ENCODE measurements at regions not wholly inside any gene's neighbourhood (a gene's known extent, or its start where the extent isn't known, plus 50 kb on each side); places are given as distances from the start of the nearest gene placed in this dataset.
A peak's percentile ranks its signal among the peaks of the same experiment; 100 is the strongest.

DNA sequence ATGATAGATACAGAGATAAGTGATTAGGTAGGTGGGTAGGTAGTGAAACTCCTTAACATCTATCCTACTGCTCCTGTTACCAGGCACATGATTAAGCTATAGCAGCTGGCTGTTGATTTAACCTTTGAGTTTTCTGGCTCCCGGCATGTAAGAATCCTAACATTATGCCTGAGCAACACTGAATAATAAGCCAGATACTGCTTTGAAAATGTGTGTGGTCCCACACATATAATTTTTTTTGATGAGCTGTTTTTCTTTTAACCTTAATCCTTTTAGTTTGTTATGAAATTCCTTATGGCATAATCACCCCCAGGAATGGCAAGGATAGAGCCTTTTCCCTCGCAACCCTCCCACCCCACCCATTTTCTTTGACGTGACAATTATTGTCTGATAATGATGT, 104.2 kb upstream of the NEUROD1 start:
- no peak for DNase-seq (ENCODE audit: extremely low read depth, low read depth)
- TF ChIP-seq, protein P1, sequence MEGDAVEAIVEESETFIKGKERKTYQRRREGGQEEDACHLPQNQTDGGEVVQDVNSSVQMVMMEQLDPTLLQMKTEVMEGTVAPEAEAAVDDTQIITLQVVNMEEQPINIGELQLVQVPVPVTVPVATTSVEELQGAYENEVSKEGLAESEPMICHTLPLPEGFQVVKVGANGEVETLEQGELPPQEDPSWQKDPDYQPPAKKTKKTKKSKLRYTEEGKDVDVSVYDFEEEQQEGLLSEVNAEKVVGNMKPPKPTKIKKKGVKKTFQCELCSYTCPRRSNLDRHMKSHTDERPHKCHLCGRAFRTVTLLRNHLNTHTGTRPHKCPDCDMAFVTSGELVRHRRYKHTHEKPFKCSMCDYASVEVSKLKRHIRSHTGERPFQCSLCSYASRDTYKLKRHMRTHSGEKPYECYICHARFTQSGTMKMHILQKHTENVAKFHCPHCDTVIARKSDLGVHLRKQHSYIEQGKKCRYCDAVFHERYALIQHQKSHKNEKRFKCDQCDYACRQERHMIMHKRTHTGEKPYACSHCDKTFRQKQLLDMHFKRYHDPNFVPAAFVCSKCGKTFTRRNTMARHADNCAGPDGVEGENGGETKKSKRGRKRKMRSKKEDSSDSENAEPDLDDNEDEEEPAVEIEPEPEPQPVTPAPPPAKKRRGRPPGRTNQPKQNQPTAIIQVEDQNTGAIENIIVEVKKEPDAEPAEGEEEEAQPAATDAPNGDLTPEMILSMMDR (IDR thresholded peaks at IDR 0.05; ENCODE audit: low read depth, low read length) = no peak

DNA sequence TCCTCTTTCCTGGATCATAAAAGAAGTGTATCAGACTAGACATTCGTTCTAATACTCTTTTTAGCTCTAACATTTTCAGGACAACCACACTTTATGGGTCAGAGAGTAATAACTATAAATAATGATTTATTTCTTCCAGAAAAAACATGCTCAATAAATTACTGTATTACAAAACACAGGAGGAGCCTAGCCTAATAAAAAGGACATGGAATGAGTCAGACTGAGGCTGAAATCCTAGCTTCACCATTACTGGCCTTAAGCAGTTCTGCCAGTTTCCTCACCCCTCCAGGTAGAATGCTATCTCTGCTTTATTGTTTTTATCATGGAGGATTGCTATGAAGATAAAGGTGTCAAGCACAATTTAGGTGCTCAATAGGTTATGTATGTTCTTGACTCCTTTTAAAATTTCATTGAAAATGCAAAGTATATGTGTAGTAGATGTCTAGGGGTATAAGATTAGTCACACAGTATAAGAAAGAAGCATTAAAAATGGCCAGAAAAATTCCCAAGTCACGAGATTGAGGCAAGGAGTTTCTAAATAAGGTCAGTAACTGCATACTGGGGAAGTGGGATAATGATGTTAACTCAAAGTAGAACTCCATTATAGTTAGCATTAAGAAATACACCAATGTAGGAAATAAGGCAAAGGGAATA, 105.5 kb upstream of the NEUROD1 start:
- peak; percentile 60 for DNase-seq (ENCODE audit: extremely low read depth, low read depth)
- TF ChIP-seq, protein P1 (IDR thresholded peaks at IDR 0.05; ENCODE audit: low read depth, low read length) = no peak

DNA sequence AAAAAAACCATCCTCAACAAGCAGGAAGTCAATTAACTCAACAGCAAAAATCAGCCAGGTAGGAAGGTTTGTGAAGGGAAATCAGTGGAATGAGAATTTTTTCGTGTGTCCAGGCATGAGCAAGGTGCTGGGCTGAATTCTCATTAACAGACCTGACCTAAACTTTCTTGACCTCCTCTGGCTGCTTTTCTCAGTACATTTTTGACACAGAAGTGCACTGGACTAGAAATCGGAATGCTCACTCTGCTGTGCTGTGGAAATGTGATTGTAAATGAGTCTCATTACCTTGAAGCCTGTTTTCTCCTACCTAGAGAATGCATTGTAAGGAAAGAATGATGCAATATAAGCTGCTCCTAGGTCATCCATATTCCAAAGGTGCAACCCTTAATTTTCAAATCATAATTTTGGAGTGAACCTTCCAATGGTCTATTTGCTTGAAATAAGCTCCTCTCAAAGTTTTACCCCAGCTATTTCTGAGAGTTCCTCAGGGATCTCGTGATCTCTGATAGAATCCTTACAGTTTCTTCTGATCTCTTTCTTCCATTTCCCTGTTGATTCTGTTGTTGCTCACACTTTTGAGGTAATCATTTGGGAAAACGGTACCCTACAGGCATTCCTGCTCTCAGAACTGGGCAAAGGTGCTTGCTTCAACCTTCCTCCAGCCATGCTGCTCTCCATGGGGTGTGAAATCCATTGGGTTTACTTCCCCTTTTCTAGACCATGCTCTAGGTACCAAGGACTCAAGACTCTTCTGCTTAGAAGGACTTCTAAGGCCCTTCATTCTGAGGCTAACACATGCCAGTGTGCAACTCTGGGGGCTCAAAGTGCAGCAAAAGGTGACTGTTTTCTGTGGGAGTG, 104.9 kb upstream of the ITPRID2 start:
- TF ChIP-seq, protein P1 (IDR thresholded peaks at IDR 0.05; ENCODE audit: low read depth, low read length) = no peak
- no peak for DNase-seq (ENCODE audit: extremely low read depth, low read depth)

DNA sequence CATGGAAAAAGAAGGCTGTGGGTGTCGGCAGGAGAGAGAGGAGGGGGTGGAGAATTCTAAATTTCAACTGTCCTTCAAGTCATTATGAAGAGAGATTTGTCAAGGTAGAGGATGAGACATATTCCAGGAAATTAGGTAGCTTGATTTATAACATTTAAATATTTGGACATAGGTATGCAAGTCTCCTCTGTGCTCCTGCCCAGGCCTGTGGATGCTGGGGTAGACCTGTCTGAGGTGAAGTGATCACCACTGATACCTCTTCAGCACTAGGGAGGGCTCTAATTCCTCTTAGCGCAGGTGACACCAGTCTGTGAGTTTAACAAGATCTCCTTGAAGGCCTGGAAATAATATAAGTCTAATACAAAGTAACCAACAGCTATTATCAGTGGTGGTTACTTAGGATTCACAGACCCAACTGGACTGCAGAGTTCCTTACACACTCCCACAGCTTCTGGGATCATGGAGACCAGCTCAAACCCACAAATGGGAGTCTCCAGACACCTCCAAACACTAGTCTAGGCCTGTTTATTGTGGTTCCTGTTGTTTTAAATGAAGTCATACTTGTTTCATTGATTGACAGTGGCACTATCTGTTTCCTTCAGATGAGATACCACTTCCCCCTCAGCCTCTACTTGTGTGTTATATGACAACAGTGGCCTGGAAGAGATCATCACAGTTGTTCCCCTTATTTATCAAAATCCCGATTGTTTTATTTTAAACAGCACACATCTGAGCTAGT, 104.1 kb upstream of the ITPRID2 start:
- no peak for DNase-seq (ENCODE audit: extremely low read depth, low read depth)
- TF ChIP-seq, protein P1 (IDR thresholded peaks at IDR 0.05; ENCODE audit: low read depth, low read length) = no peak

DNA sequence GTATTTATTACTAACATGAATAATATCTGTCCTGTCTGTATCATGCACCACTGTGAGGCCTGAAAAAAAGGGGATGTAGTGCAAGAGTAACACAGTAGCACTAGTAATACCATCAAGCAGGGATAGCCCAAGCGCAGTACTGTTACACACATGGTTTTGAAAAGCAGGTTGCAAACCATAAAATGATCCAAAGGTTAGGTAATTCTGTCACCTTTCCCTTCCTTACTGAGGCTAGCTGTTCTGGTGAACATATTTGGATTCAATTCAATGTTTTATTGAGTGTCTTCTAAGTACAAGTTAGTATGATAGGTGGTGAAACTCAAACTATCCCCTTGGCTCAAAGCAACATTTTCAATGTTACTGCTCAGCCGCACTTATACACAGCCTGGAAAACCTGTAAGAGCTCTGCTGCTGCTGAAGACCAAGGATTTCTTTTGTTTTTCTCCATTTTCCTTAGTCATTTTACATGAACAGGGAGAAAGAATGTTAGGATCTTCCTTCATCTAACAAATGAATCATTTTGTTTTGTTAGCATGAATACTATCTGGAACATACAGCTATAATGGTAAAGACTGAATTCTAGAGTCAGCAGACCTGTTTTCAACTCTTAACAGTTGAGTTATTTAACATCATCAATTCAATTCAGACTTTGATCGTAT, 102.5 kb upstream of the ITPRID2 start:
- no peak for DNase-seq (ENCODE audit: extremely low read depth, low read depth)
- TF ChIP-seq, protein P1 (IDR thresholded peaks at IDR 0.05; ENCODE audit: low read depth, low read length) = no peak

DNA sequence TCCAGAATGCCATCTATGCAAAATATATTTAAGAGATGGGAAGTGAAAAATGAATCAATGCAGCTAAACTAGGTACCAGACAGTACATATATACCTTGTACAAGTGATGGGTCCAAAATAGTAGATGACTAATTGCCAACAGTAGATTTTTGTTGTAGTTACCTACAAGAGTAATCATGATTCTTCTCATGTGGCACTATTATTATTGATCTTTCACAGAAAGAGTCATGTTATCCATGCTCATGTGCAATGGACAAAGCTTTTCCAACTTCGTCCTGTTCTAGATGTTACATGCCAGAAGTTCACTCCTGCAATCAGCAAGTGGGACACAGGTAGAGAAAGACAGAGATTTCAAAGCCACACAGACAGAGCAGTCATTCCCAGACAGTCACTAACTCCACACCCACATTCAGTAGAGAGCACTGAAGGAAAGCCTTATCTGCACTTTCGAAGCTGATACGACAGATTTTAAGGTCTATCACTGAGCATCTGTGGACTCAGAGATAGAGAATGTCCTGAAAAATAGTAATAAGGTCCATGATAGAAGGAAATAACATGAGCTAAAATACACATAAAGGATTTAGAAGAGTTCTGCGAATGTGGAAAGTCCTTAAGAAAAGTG, 101.6 kb upstream of the ITPRID2 start:
- DNase-seq (ENCODE audit: extremely low read depth, low read depth) = no peak
- TF ChIP-seq, protein P1 (IDR thresholded peaks at IDR 0.05; ENCODE audit: low read depth, low read length) = no peak

Data from AG09319 (cell line).